Stimulated activated naive B cell treated with anti-CD40 and anti-IgM and Interleukin-4, amounts not matched to agents 10 μg/mL and 1 μg/mL and 100 μg/mL, for 72 hours (primary cell): ENCODE measurements at regions not wholly inside any gene's neighbourhood (a gene's known extent, or its start where the extent isn't known, plus 50 kb on each side); places are given as distances from the start of the nearest gene placed in this dataset.
"Not testable (repeated sequence)": the region's sequence is repeated elsewhere in the genome, so short reads cannot be mapped to it uniquely, and the experiment has no call there.

ENCODE experiments used
- ATAC-seq, 2 donors: fragments of 150-1000 bp; cut with Tn5 transposase; replicated peaks; 2 replicates each; pipeline ENCODE4 v1.10.0; 2021; ENCODE audit warnings: moderate library complexity in 1 of 2
- DNase-seq: peaks from one replicate; pipeline ENCODE4 v3.0.0; 2021
- H3K27ac Mint-ChIP-seq: one replicate; pipeline ENCODE4 v1.8.0; 2022; ENCODE audit warnings: mild to moderate bottlenecking, mixed read lengths
- H3K27me3 Mint-ChIP-seq, 2 donors: one replicate each; pipeline ENCODE4 v1.8.0; 2022; ENCODE audit warnings: mixed read lengths in 2 of 2
- H3K36me3 Mint-ChIP-seq, 2 donors: one replicate each; pipeline ENCODE4 v1.8.0; 2022; ENCODE audit warnings: mixed read lengths in 2 of 2, mild to moderate bottlenecking in 1 of 2
- H3K4me1 Mint-ChIP-seq, 2 donors: one replicate each; pipeline ENCODE4 v1.8.0; 2022; ENCODE audit warnings: mixed read lengths in 2 of 2, mild to moderate bottlenecking in 1 of 2
- H3K4me3 Mint-ChIP-seq, 2 donors: one replicate each; pipeline ENCODE4 v1.8.0; 2022; ENCODE audit warnings: mild to moderate bottlenecking in 2 of 2, mixed read lengths in 2 of 2, moderate library complexity in 1 of 2
- H3K9me3 Mint-ChIP-seq, 2 donors: one replicate each; pipeline ENCODE4 v1.8.0; 2022; ENCODE audit warnings: mixed read lengths in 2 of 2, mild to moderate bottlenecking in 1 of 2

GRCh38 chr13:30079501-30079900 lies 227.8 kb downstream of the KATNAL1 start:
- no peak for ATAC-seq
- Mint-ChIP-seq H3K4me3 (no peak overlapping the region), H3K9me3 (peaks cover 0 to 6% of the 10 kb centered on the region in 2 donors), H3K27me3 (peaks cover 8 to 9% of the 10 kb centered on the region in 2 donors), H3K27ac (no peak overlapping the region), H3K4me1 (no peaks in the 10 kb centered on the region), H3K36me3 (no peaks in the 10 kb centered on the region)
- no peak for DNase-seq

GRCh38 chr13:30078059-30078458 lies 227.6 kb upstream of the UBL3 start:
- Mint-ChIP-seq H3K27me3 (peaks cover 0 to 6% of the 10 kb centered on the region in 2 donors), H3K4me1 (no peaks in the 10 kb centered on the region), H3K9me3 (peaks cover 0 to 6% of the 10 kb centered on the region in 2 donors), H3K4me3 (no peak overlapping the region), H3K27ac (no peak overlapping the region), H3K36me3 (no peaks in the 10 kb centered on the region)
- ATAC-seq (peak in 1 of 2 donors; percentile 59), DNase-seq (no peak)

- H3K27me3 Mint-ChIP-seq, result peaks cover 0 to 1% of the 10 kb centered on the region in 2 donors
- H3K9me3 Mint-ChIP-seq, result peaks cover 0 to 6% of the 10 kb centered on the region in 2 donors
- no peaks in the 10 kb centered on the region for H3K4me1 Mint-ChIP-seq
- ATAC-seq, result no peak
- H3K27ac Mint-ChIP-seq, result no peak overlapping the region
- DNase-seq, result no peak
- no peak overlapping the region for H3K4me3 Mint-ChIP-seq
- no peaks in the 10 kb centered on the region for H3K36me3 Mint-ChIP-seq
Measured at GRCh38 chr13:30077240-30077735, 226.9 kb upstream of the UBL3 start.

- Mint-ChIP-seq H3K4me3 (no peak overlapping the region), H3K27me3 (no peaks in the 10 kb centered on the region), H3K9me3 (peaks cover 0 to under 1% of the 10 kb centered on the region in 2 donors), H3K36me3 (no peaks in the 10 kb centered on the region), H3K4me1 (no peaks in the 10 kb centered on the region), H3K27ac (no peak overlapping the region)
- no peak for ATAC-seq
- DNase-seq, result no peak
Measured at GRCh38 chr13:30074955-30075614, 224.7 kb upstream of the UBL3 start.

GRCh38 chr13:30074431-30074830 lies 224.0 kb upstream of the UBL3 start:
- no peak overlapping the region for H3K4me3 Mint-ChIP-seq
- H3K9me3 Mint-ChIP-seq, result no peaks in the 10 kb centered on the region
- no peaks in the 10 kb centered on the region for H3K27me3 Mint-ChIP-seq
- H3K27ac Mint-ChIP-seq, result no peak overlapping the region
- no peaks in the 10 kb centered on the region for H3K4me1 Mint-ChIP-seq
- no peak for ATAC-seq
- DNase-seq, result no peak
- no peaks in the 10 kb centered on the region for H3K36me3 Mint-ChIP-seq

GRCh38 chr13:30072818-30073186 lies 222.4 kb upstream of the UBL3 start:
- H3K36me3 Mint-ChIP-seq, result no peaks in the 10 kb centered on the region
- H3K27ac Mint-ChIP-seq, result no peak overlapping the region
- no peak overlapping the region for H3K4me3 Mint-ChIP-seq
- ATAC-seq (no peak), DNase-seq (no peak)
- H3K27me3 Mint-ChIP-seq, result no peaks in the 10 kb centered on the region
- H3K9me3 Mint-ChIP-seq, result no peaks in the 10 kb centered on the region
- H3K4me1 Mint-ChIP-seq, result no peaks in the 10 kb centered on the region

- Mint-ChIP-seq H3K4me3 (no peak overlapping the region), H3K36me3 (no peaks in the 10 kb centered on the region), H3K27me3 (no peaks in the 10 kb centered on the region), H3K27ac (no peak overlapping the region), H3K9me3 (no peaks in the 10 kb centered on the region), H3K4me1 (no peaks in the 10 kb centered on the region)
- DNase-seq (no peak), ATAC-seq (no peak)
Measured at GRCh38 chr13:30071969-30072817, 221.8 kb upstream of the UBL3 start.

- H3K4me3 Mint-ChIP-seq, result no peak overlapping the region
Measured at GRCh38 chr13:30065181-30065580, 214.8 kb upstream of the UBL3 start.

GRCh38 chr13:30063892-30064291 lies 213.5 kb upstream of the UBL3 start:
- ATAC-seq (no peak), DNase-seq (no peak)
- H3K4me1 Mint-ChIP-seq, result no peaks in the 10 kb centered on the region
- H3K4me3 Mint-ChIP-seq, result no peak overlapping the region
- no peaks in the 10 kb centered on the region for H3K36me3 Mint-ChIP-seq
- peaks cover 0 to 10% of the 10 kb centered on the region in 2 donors for H3K27me3 Mint-ChIP-seq
- H3K9me3 Mint-ChIP-seq, result peaks cover 4% of the 10 kb centered on the region in 2 donors
- no peak overlapping the region for H3K27ac Mint-ChIP-seq

More at GRCh38 chr13:30065181-30065580, 214.8 kb upstream of the UBL3 start:
- Mint-ChIP-seq H3K36me3 (no peaks in the 10 kb centered on the region), H3K9me3 (peaks cover 0 to under 1% of the 10 kb centered on the region in 2 donors), H3K27ac (no peak overlapping the region), H3K27me3 (peaks cover 0 to 6% of the 10 kb centered on the region in 2 donors), H3K4me1 (no peaks in the 10 kb centered on the region)
- ATAC-seq, result no peak
- no peak for DNase-seq

- Mint-ChIP-seq H3K4me3 (no peak overlapping the region), H3K27me3 (peaks cover 0 to 10% of the 10 kb centered on the region in 2 donors), H3K4me1 (no peaks in the 10 kb centered on the region), H3K36me3 (no peaks in the 10 kb centered on the region), H3K27ac (no peak overlapping the region), H3K9me3 (peaks cover 4% of the 10 kb centered on the region in 2 donors)
- ATAC-seq (no peak), DNase-seq (no peak)
Measured at GRCh38 chr13:30061217-30061616, 210.8 kb upstream of the UBL3 start.

GRCh38 chr13:30058429-30058828 lies 208.0 kb upstream of the UBL3 start:
- Mint-ChIP-seq H3K36me3 (no peaks in the 10 kb centered on the region), H3K9me3 (peaks cover 4 to 6% of the 10 kb centered on the region in 2 donors), H3K27me3 (peaks cover 6 to 15% of the 10 kb centered on the region in 2 donors), H3K4me1 (no peaks in the 10 kb centered on the region), H3K4me3 (no peak overlapping the region), H3K27ac (no peak overlapping the region)
- no peak for DNase-seq
- no peak for ATAC-seq

- not testable (repeated sequence) for H3K36me3 Mint-ChIP-seq, H3K27ac Mint-ChIP-seq, H3K9me3 Mint-ChIP-seq, H3K27me3 Mint-ChIP-seq, H3K4me3 Mint-ChIP-seq, H3K4me1 Mint-ChIP-seq, ATAC-seq, DNase-seq
Measured at GRCh38 chr13:30054546-30054945, 204.1 kb upstream of the UBL3 start.

GRCh38 chr13:30053939-30054338 lies 203.5 kb upstream of the UBL3 start:
- H3K4me3 Mint-ChIP-seq, result no peak overlapping the region
- peaks cover 10 to 14% of the 10 kb centered on the region in 2 donors for H3K27me3 Mint-ChIP-seq
- ATAC-seq (no peak), DNase-seq (no peak)
- H3K4me1 Mint-ChIP-seq, result peaks cover 2 to 8% of the 10 kb centered on the region in 2 donors
- H3K36me3 Mint-ChIP-seq, result no peaks in the 10 kb centered on the region
- H3K9me3 Mint-ChIP-seq, result peaks cover 0 to 2% of the 10 kb centered on the region in 2 donors
- H3K27ac Mint-ChIP-seq, result no peak overlapping the region

GRCh38 chr13:30052120-30052519 lies 201.7 kb upstream of the UBL3 start:
- DNase-seq (no peak), ATAC-seq (peak in 1 of 2 donors; percentile 16)
- no peaks in the 10 kb centered on the region for H3K36me3 Mint-ChIP-seq
- H3K27me3 Mint-ChIP-seq, result peaks cover 10 to 16% of the 10 kb centered on the region in 2 donors
- H3K4me1 Mint-ChIP-seq, result peaks cover 5 to 18% of the 10 kb centered on the region in 2 donors
- peaks cover 0 to 2% of the 10 kb centered on the region in 2 donors for H3K9me3 Mint-ChIP-seq
- no peak overlapping the region for H3K27ac Mint-ChIP-seq
- no peak overlapping the region for H3K4me3 Mint-ChIP-seq
